GM12892 (cell line): ENCODE measurements at regions not wholly inside any gene's neighbourhood (a gene's known extent, or its start where the extent isn't known, plus 50 kb on each side); places are given as distances from the start of the nearest gene placed in this dataset.

Experiments
- POLR2A ChIP-seq: IDR thresholded peaks from 2 replicates; pipeline ENCODE4 v1.6.1; 2011; ENCODE audit warnings: low read depth, low read length, control low read depth
- POLR2AphosphoS5 ChIP-seq: IDR thresholded peaks from 2 replicates; pipeline ENCODE4 v1.6.1; 2011; ENCODE audit warnings: low read depth, low read length, control low read depth
- TAF1 ChIP-seq: IDR thresholded peaks from 2 replicates; pipeline ENCODE4 v1.6.1; 2011; ENCODE audit warnings: low read depth, mild to moderate bottlenecking, control low read depth, low read length, borderline replicate concordance

- no peak for TF ChIP-seq POLR2A
- no peak for TF ChIP-seq POLR2AphosphoS5
- no peak for TF ChIP-seq TAF1
These were observed 133.8 kb downstream of the CPZ start for GRCh38 chr4:8726344-8726851.
